WI38 (cell line): ENCODE measurements at regions not wholly inside any gene's neighbourhood (a gene's known extent, or its start where the extent isn't known, plus 50 kb on each side); places are given as distances from the start of the nearest gene placed in this dataset.

Experiments
- H3K4me3 ChIP-seq: 2 replicates; pipeline ENCODE4 v1.5.1; 2011; ENCODE audit warnings: low read depth, mild to moderate bottlenecking, control low read depth, low read length
- TF ChIP-seq, protein P1 (sequence below): IDR thresholded peaks from 2 replicates; pipeline ENCODE4 v1.5.1; 2012; ENCODE audit warnings: low read depth, mild to moderate bottlenecking, control low read depth, low read length

GRCh38 chr18:24934258-24934932 is 417.6 kb downstream of the ZNF521 start:
- H3K4me3 ChIP-seq = no peak overlapping the region
- TF ChIP-seq, protein P1, sequence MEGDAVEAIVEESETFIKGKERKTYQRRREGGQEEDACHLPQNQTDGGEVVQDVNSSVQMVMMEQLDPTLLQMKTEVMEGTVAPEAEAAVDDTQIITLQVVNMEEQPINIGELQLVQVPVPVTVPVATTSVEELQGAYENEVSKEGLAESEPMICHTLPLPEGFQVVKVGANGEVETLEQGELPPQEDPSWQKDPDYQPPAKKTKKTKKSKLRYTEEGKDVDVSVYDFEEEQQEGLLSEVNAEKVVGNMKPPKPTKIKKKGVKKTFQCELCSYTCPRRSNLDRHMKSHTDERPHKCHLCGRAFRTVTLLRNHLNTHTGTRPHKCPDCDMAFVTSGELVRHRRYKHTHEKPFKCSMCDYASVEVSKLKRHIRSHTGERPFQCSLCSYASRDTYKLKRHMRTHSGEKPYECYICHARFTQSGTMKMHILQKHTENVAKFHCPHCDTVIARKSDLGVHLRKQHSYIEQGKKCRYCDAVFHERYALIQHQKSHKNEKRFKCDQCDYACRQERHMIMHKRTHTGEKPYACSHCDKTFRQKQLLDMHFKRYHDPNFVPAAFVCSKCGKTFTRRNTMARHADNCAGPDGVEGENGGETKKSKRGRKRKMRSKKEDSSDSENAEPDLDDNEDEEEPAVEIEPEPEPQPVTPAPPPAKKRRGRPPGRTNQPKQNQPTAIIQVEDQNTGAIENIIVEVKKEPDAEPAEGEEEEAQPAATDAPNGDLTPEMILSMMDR = no peak

- TF ChIP-seq, protein P1 = no peak
- no peak overlapping the region for H3K4me3 ChIP-seq
These were observed 417.0 kb downstream of the ZNF521 start for GRCh38 chr18:24935008-24935407.

DNA sequence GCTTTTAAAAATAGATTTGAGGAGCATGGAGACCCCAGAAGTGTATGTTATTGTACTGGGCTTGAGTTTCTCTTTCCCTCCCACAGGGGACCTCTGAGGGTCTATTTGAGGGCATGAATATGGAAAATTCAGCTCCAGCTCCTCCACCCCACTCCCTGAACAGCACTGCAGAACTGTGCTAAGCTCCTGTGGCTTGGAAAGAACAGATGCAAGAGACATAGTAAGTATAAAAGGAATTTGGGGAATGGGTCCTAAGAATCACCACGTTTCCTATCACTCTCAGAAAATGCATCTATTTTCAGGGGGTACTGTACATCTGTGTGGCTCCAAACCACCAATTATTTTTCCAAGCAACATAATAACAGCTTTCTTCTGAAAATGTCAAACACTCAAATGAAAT is 416.1 kb downstream of the ZNF521 start:
- H3K4me3 ChIP-seq = no peak overlapping the region
- TF ChIP-seq, protein P1 = no peak

DNA sequence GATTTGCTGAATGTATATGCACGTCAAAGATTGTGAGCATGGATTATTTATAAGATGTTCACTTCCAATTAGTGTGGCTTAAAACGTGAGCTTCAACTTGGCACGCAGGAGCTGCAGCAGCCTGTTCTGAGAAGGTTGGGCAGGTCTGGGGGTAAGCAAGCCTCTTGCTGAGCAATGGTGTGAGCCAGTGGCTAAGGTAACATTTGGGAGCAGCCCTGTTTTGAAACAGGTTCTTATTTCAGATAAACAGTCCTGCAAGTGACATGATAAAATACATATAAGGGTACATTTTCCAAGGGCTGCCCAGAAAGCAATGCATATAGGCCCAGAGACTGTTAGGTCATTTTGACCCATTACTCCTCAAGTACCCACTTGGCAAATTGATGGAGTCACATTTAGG is 415.3 kb downstream of the ZNF521 start:
- TF ChIP-seq, protein P1 = no peak
- H3K4me3 ChIP-seq = no peak overlapping the region

GRCh38 chr18:24937639-24938275 is 414.2 kb downstream of the ZNF521 start:
- TF ChIP-seq, protein P1 = no peak

DNA sequence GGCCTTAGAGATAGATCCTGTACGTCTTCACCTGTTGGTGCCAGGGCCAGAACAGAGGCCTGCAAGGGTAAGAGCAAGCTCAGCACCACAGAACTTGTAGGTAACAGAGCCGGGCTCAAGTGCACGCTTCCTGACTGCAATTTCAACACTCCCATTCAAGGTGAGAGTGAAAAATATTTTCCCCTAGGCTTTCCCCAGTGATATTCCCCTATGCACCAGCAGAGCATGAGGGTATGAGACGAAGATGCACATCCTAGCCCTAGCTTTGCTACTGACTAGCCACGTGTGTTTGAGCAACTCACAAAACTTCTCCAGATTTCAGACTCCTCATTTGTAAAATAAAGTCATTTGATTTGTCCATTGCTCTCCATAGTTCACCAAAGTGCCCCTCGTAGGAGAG is 411.6 kb downstream of the ZNF521 start:
- TF ChIP-seq, protein P1 = no peak

More at GRCh38 chr18:24937639-24938275, 414.2 kb downstream of the ZNF521 start:
- no peak overlapping the region for H3K4me3 ChIP-seq

DNA sequence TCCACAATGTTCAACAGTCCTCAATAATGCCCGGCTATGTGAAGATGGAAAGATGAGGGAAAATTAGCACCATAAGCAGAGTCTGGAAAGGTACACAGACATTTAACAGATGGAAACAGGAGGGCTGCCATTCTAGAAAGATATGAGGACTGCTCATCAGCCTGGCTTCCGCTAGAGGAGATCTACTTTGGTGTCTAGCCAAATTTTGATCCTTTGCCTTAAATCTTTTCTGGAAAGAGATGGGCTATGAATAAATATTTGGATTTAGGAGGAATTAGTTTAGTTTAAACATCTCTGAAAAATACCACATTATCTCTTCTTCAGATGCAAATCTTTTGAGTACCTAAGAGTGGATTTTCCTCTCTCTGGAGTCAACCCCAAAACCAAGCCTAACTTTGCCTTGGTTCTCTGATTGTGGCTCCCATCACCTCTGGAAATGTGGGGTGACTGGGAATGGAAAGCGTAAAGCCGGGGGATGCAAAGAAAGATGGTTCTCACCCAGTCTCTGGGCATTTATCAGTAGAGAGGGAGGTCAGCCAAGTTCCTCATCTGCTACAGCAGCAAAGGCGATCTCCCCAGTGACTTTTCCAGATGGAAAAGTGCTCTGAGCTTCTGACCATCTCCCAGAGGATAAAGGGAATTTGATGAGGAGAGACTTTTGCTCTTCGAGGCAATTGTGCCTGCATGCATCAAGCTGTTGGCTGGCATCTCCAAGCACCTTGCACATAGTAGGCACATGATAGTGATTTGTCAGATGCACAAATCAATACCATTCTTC is 410.6 kb downstream of the ZNF521 start:
- TF ChIP-seq, protein P1 = no peak
- H3K4me3 ChIP-seq = no peak overlapping the region

More for the DNA sequence above, 411.6 kb downstream of the ZNF521 start:
- no peak overlapping the region for H3K4me3 ChIP-seq
